ENCODE measurements at regions not wholly inside any gene's neighbourhood (a gene's known extent, or its start where the extent isn't known, plus 50 kb on each side); places are given as distances from the start of the nearest gene placed in this dataset.
"Not testable (repeated sequence)": the region's sequence is repeated elsewhere in the genome, so short reads cannot be mapped to it uniquely, and the experiment has no call there.

GRCh38 chr12:86945685-86946196 lies 689.5 kb upstream of the MGAT4C start:
- DNase-seq (ENCODE audit: low spot score): no peak

GRCh38 chr12:86944197-86944819 lies 688.1 kb upstream of the MGAT4C start:
- DNase-seq (ENCODE audit: low spot score): not testable (repeated sequence)

GRCh38 chr12:86931714-86932113 lies 675.5 kb upstream of the MGAT4C start:
- DNase-seq (ENCODE audit: low spot score): no peak

- no peak for DNase-seq (ENCODE audit: low spot score)
Observed at GRCh38 chr12:86929962-86930361, 673.8 kb upstream of the MGAT4C start.

- DNase-seq (ENCODE audit: low spot score): no peak
Observed at GRCh38 chr12:86917121-86917520, 660.9 kb upstream of the MGAT4C start.

GRCh38 chr12:86914721-86915120 lies 658.5 kb upstream of the MGAT4C start:
- peak; percentile 51 for DNase-seq (ENCODE audit: low spot score)

- DNase-seq (ENCODE audit: low spot score): no peak
Observed at GRCh38 chr12:86911973-86912372, 655.8 kb upstream of the MGAT4C start.

- DNase-seq (ENCODE audit: low spot score): no peak
Observed at GRCh38 chr12:86903159-86903558, 647.0 kb upstream of the MGAT4C start.

GRCh38 chr12:86860776-86861175 lies 604.6 kb upstream of the MGAT4C start:
- no peak for DNase-seq (ENCODE audit: low spot score)

- DNase-seq (ENCODE audit: low spot score): no peak
Observed at GRCh38 chr12:86852451-86852850, 596.3 kb upstream of the MGAT4C start.

- no peak for DNase-seq (ENCODE audit: low spot score)
Observed at GRCh38 chr12:86838711-86839110, 582.5 kb upstream of the MGAT4C start.

- DNase-seq (ENCODE audit: low spot score): no peak
Observed at GRCh38 chr12:86838260-86838659, 582.1 kb upstream of the MGAT4C start.

GRCh38 chr12:86837246-86837645 lies 581.1 kb upstream of the MGAT4C start:
- DNase-seq (ENCODE audit: low spot score): no peak

- no peak for DNase-seq (ENCODE audit: low spot score)
Observed at GRCh38 chr12:86834217-86834616, 578.0 kb upstream of the MGAT4C start.

- DNase-seq (ENCODE audit: low spot score): no peak
Observed at GRCh38 chr12:86827409-86827808, 571.2 kb upstream of the MGAT4C start.

- no peak for DNase-seq (ENCODE audit: low spot score)
Observed at GRCh38 chr12:86826051-86826450, 569.9 kb upstream of the MGAT4C start.

GRCh38 chr12:86801439-86801838 lies 545.2 kb upstream of the MGAT4C start:
- DNase-seq (ENCODE audit: low spot score): no peak

- no peak for DNase-seq (ENCODE audit: low spot score)
Observed at GRCh38 chr12:86799616-86800015, 543.4 kb upstream of the MGAT4C start.

GRCh38 chr12:86796550-86796949 lies 540.4 kb upstream of the MGAT4C start:
- DNase-seq (ENCODE audit: low spot score): no peak

- DNase-seq (ENCODE audit: low spot score): no peak
Observed at GRCh38 chr12:86788661-86789060, 532.5 kb upstream of the MGAT4C start.

GRCh38 chr12:86787419-86787818 lies 531.2 kb upstream of the MGAT4C start:
- DNase-seq (ENCODE audit: low spot score): no peak

- DNase-seq (ENCODE audit: low spot score): no peak
Observed at GRCh38 chr12:86777325-86777724, 521.1 kb upstream of the MGAT4C start.

GRCh38 chr12:86774841-86775388 lies 518.7 kb upstream of the MGAT4C start:
- no peak for DNase-seq (ENCODE audit: low spot score)

GRCh38 chr12:86772696-86773095 lies 516.5 kb upstream of the MGAT4C start:
- DNase-seq (ENCODE audit: low spot score): no peak
